ENCODE measurements at regions not wholly inside any gene's neighbourhood (a gene's known extent, or its start where the extent isn't known, plus 50 kb on each side); places are given as distances from the start of the nearest gene placed in this dataset.

DNA sequence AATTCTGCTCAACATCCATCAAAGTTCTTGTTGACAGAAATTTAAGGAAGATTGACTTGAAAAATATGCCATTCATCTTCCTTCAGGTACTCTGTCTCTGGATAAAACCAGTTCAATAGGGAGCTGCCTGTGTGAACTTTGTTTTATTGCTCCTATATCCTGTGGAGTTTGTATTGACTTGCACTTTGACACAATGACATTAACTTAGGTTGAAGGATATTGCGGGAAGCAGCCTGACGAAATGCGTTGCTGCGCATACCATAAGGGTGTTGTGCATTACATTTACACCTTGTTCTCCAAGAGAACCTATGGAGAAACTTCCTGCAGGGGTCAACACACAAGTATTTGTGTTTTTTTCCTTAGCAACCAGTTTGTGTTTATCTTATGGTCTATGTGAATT lies 185.4 kb upstream of the GRIK2 start:
- no peak for DNase-seq (ENCODE audit: low read depth)
- no peaks in the 10 kb centered on the region for H3K27me3 ChIP-seq (ENCODE audit: control insufficient read depth, insufficient read depth, low read length)
- H3K4me3 ChIP-seq (ENCODE audit: low read depth, low read length): no peak overlapping the region
- TF ChIP-seq, protein P1, sequence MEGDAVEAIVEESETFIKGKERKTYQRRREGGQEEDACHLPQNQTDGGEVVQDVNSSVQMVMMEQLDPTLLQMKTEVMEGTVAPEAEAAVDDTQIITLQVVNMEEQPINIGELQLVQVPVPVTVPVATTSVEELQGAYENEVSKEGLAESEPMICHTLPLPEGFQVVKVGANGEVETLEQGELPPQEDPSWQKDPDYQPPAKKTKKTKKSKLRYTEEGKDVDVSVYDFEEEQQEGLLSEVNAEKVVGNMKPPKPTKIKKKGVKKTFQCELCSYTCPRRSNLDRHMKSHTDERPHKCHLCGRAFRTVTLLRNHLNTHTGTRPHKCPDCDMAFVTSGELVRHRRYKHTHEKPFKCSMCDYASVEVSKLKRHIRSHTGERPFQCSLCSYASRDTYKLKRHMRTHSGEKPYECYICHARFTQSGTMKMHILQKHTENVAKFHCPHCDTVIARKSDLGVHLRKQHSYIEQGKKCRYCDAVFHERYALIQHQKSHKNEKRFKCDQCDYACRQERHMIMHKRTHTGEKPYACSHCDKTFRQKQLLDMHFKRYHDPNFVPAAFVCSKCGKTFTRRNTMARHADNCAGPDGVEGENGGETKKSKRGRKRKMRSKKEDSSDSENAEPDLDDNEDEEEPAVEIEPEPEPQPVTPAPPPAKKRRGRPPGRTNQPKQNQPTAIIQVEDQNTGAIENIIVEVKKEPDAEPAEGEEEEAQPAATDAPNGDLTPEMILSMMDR (IDR thresholded peaks at IDR 0.05; ENCODE audit: insufficient read depth, low read length, poor library complexity, severe bottlenecking): no peak
- no peaks in the 10 kb centered on the region for H3K36me3 ChIP-seq (ENCODE audit: control insufficient read depth, insufficient read depth, low read length)

DNA sequence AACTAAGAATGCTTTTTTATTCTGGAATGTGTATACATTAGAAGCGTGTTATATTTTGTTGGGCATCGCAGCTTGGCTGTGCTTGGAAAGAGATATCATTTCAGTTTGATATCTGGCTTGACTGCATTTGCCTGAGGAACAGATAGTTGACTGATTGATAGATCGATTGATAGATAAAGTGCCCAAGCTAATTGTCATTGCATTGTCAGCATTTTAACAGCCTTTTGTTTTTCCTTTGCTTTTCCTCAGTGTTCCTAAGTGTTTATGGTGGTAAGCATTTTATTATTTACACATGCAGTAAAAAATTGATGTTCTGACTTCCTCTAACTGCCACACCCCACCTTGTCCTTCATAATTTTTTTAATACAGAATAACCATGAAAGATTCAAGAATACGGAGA lies 180.9 kb upstream of the GRIK2 start:
- H3K27me3 ChIP-seq (ENCODE audit: control insufficient read depth, insufficient read depth, low read length): no peaks in the 10 kb centered on the region
- TF ChIP-seq, protein P1 (IDR thresholded peaks at IDR 0.05; ENCODE audit: insufficient read depth, low read length, poor library complexity, severe bottlenecking): no peak
- no peak overlapping the region for H3K4me3 ChIP-seq (ENCODE audit: low read depth, low read length)
- no peaks in the 10 kb centered on the region for H3K36me3 ChIP-seq (ENCODE audit: control insufficient read depth, insufficient read depth, low read length)
- no peak for DNase-seq (ENCODE audit: low read depth)

DNA sequence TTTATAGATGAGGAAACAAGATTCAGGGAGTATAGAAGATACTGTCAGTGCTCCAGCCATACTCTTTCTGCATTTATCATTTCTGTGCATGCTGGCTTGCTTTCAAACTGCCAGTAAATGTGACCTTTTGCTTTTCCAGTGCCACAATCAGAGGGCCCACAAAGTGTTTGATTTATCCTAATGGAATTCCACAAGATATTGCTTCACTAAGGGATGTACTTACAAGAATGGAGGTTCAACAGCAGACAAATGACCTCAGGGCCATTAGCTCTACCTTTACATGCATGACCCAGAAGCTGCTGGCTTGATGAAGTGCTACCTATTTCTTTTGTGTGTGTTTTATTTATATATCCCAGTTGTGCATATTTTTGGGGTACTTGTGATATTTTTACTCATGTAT lies 171.5 kb upstream of the GRIK2 start:
- Histone ChIP-seq H3K36me3 (ENCODE audit: control insufficient read depth, insufficient read depth, low read length) (no peaks in the 10 kb centered on the region), H3K4me3 (ENCODE audit: low read depth, low read length) (no peak overlapping the region), H3K27me3 (ENCODE audit: control insufficient read depth, insufficient read depth, low read length) (no peaks in the 10 kb centered on the region)
- DNase-seq (ENCODE audit: low read depth): no peak
- TF ChIP-seq, protein P1 (IDR thresholded peaks at IDR 0.05; ENCODE audit: insufficient read depth, low read length, poor library complexity, severe bottlenecking): no peak

DNA sequence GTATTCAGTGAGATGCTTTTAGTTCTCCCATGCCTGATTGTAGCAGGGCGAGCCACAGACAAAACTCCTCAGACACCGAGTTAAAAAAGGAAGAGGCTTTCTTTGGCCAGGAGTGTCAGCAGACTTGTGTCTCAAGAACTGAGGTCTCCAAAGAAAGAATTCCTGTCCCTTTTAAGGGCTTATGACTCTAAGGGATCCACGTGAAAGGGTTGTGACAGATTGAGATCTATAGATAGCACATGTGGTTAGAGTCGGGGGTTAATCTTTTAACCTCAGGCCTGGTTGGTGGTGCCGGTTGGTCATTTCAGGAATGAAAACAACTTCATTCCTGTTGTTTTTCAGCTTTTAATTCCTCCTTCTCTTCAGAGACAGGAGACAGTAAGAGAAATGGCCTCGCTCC lies 168.8 kb upstream of the GRIK2 start:
- Histone ChIP-seq H3K27me3 (ENCODE audit: control insufficient read depth, insufficient read depth, low read length) (no peaks in the 10 kb centered on the region), H3K36me3 (ENCODE audit: control insufficient read depth, insufficient read depth, low read length) (no peaks in the 10 kb centered on the region), H3K4me3 (ENCODE audit: low read depth, low read length) (no peak overlapping the region)
- TF ChIP-seq, protein P1 (IDR thresholded peaks at IDR 0.05; ENCODE audit: insufficient read depth, low read length, poor library complexity, severe bottlenecking): no peak
- no peak for DNase-seq (ENCODE audit: low read depth)

DNA sequence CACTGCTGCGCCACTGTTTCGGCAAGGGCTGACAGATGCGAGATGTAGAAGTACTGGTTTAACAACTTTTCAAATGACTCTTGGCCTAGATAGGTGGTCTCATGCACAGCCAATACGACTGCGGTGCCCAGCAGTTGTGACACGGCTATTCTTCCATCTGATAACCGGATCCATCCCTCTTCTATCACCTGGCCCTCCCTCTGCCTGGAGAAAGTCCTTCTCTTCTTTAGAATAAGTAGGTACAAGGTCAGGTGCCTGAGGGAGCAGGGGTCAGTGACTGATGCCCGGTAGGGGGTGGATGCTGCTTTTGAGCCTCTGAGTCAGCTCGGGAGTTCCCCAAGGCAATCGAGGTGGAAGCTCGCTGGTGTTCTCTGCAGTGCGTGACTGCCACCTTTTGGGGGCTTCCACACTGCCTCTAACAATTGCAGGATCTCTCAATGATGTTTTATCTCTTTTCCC lies 166.8 kb upstream of the GRIK2 start:
- TF ChIP-seq, protein P1 (IDR thresholded peaks at IDR 0.05; ENCODE audit: insufficient read depth, low read length, poor library complexity, severe bottlenecking): peak; percentile 26
- no peaks in the 10 kb centered on the region for H3K27me3 ChIP-seq (ENCODE audit: control insufficient read depth, insufficient read depth, low read length)
- no peak overlapping the region for H3K4me3 ChIP-seq (ENCODE audit: low read depth, low read length)
- no peaks in the 10 kb centered on the region for H3K36me3 ChIP-seq (ENCODE audit: control insufficient read depth, insufficient read depth, low read length)
- no peak for DNase-seq (ENCODE audit: low read depth)

DNA sequence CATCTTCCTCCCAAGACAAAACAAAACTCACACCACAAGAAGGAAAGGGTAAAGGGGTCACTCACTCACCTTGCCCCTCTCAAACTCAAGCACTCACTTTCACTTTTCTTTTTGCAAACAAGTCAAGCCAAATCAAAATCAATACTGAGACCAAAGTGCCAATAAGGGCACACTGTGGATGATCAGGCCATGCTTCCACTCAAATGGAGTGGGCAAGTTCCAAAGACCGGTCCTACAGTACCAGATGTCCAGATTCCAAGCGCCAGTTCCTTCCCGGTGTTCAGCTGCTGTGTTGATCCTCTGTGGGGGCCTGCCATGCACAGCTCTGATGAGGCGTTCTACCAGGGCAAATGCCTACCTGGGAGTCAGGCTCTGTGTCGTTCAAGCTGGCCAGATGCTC lies 162.6 kb upstream of the GRIK2 start:
- H3K36me3 ChIP-seq (ENCODE audit: control insufficient read depth, insufficient read depth, low read length): no peaks in the 10 kb centered on the region
- H3K27me3 ChIP-seq (ENCODE audit: control insufficient read depth, insufficient read depth, low read length): no peaks in the 10 kb centered on the region
- DNase-seq (ENCODE audit: low read depth): no peak
- H3K4me3 ChIP-seq (ENCODE audit: low read depth, low read length): no peak overlapping the region
- TF ChIP-seq, protein P1 (IDR thresholded peaks at IDR 0.05; ENCODE audit: insufficient read depth, low read length, poor library complexity, severe bottlenecking): no peak

Data from kidney epithelial cell (primary cell).